HFFc6 (cell line): ENCODE measurements at regions not wholly inside any gene's neighbourhood (a gene's known extent, or its start where the extent isn't known, plus 50 kb on each side); places are given as distances from the start of the nearest gene placed in this dataset.

Experiments used
- DNase-seq: peaks from one replicate; pipeline ENCODE4 v3.0.0-alpha.2; 2018
- H3K27ac Mint-ChIP-seq: 2 replicates; pipeline ENCODE4 v1.8.0; 2020; ENCODE audit warnings: mild to moderate bottlenecking, mixed read lengths
- H3K27me3 Mint-ChIP-seq: 2 replicates; pipeline ENCODE4 v1.8.0; 2021; ENCODE audit warnings: mild to moderate bottlenecking, moderate library complexity, mixed read lengths; ENCODE audit not compliant: insufficient read depth
- H3K36me3 Mint-ChIP-seq: 2 replicates; pipeline ENCODE4 v1.8.0; 2021; ENCODE audit warnings: low read depth, mixed read lengths
- H3K4me1 Mint-ChIP-seq: 2 replicates; pipeline ENCODE4 v1.8.0; 2020; ENCODE audit warnings: low read depth, mixed read lengths
- H3K4me3 Mint-ChIP-seq: 2 replicates; pipeline ENCODE4 v1.8.0; 2020; ENCODE audit warnings: mild to moderate bottlenecking, moderate library complexity, mixed read lengths
- H3K9me3 Mint-ChIP-seq: 2 replicates; pipeline ENCODE4 v1.8.0; 2020; ENCODE audit warnings: mild to moderate bottlenecking, mixed read lengths
- CTCF ChIP-seq: fragments of 200-600 bp; sonication (generic); IDR thresholded peaks from 2 replicates; pipeline ENCODE4 v1.5.0; 2021; ENCODE audit warnings: antibody characterized with exemption, mild to moderate bottlenecking

GRCh38 chr13:99875391-99875790 lies 96.2 kb downstream of the ZIC5 start:
- Mint-ChIP-seq H3K4me3 (no peak overlapping the region), H3K9me3 (no peaks in the 10 kb centered on the region), H3K27me3 (peaks cover 29% of the 10 kb centered on the region), H3K4me1 (no peaks in the 10 kb centered on the region), H3K36me3 (no peaks in the 10 kb centered on the region), H3K27ac (no peak overlapping the region)
- no peak for TF ChIP-seq CTCF
- no peak for DNase-seq

DNA sequence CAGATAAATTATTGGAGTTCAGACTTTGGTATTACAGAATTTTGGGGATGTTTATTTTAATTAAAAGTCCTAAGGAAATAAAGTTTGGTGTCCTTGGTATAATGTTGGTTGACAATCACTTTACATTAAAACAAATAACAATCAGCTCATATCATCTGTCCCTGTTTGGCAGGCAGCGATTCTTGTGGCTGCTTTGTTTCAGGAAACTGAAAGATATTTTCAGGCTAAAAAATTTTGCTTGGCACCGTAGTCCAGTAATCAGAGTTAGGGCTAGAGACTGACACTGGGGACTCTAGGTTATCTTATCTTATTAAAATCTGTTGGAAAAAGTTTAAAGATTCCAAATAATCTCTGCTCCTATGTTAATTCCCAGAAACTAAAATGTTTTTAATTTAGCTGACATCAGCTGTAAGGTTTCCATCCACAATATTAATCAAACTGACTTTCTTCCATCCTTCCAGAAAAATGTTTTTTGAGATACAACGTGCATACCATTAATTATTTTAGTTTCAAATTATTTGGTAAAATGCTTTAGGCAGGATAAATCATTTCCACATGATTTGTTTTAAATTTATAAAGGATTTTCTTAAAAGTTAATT lies 97.6 kb downstream of the ZIC5 start:
- H3K36me3 Mint-ChIP-seq: no peaks in the 10 kb centered on the region
- TF ChIP-seq CTCF: no peak

DNA sequence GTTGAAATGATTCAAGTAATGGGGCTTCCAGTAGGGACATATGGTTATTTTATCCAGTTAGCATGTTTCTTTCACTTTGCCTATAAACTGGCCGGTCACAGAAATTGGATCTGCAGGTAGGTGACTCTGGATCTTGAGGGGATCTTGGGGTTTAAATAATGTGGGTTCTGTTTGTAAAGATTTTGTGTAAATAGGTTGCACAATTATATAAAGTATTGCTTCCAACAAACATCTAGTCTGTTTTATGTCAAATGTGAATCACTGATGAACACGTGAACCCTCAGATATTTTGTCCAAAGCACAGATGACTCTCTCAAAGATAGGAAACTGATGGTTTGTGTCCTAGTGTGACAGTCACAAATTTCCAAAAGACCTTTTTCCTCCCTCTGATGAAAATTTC lies 98.4 kb downstream of the ZIC5 start:
- H3K36me3 Mint-ChIP-seq: no peaks in the 10 kb centered on the region
- no peaks in the 10 kb centered on the region for H3K9me3 Mint-ChIP-seq
- DNase-seq: no peak
- peaks cover 23% of the 10 kb centered on the region for H3K27me3 Mint-ChIP-seq
- H3K4me1 Mint-ChIP-seq: no peaks in the 10 kb centered on the region
- no peak for TF ChIP-seq CTCF
- H3K4me3 Mint-ChIP-seq: no peak overlapping the region
- no peak overlapping the region for H3K27ac Mint-ChIP-seq

More for the DNA sequence above, 97.6 kb downstream of the ZIC5 start:
- no peak for DNase-seq
- no peak overlapping the region for H3K27ac Mint-ChIP-seq
- H3K4me3 Mint-ChIP-seq: no peak overlapping the region
- no peaks in the 10 kb centered on the region for H3K4me1 Mint-ChIP-seq
- H3K27me3 Mint-ChIP-seq: peaks cover 26% of the 10 kb centered on the region
- no peaks in the 10 kb centered on the region for H3K9me3 Mint-ChIP-seq

DNA sequence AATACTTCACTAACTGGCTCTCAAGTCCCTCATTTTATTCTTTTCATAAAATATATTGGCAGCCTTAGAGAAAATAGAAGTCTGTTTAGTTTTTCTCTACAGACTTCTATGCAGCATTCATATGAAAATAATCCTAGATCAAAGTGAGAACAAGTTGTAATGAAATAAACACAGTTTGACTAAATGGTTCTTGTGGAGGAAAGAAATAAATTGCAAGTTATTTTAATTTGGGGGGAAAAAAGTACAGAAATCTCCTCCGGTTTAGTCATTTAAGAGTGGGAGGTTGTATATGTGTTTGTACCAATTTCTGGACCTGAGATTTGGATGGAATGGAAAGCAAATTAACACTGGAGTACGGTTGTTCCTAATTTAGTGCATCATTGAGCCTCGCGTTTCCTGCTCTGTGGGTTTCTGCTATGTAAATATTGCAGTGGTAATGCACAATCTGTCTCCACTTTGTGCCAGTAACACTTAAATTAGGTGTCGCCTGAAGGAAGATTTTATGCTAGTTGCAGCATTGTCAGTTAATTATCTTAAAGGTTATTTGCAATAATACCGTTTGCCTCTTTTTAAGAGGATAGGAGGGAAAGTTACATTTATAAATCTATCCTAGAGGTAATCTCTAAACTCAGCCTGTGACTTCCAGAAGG lies 100.2 kb downstream of the ZIC5 start:
- no peaks in the 10 kb centered on the region for H3K36me3 Mint-ChIP-seq
- no peaks in the 10 kb centered on the region for H3K9me3 Mint-ChIP-seq
- peaks cover 23% of the 10 kb centered on the region for H3K27me3 Mint-ChIP-seq
- no peak for DNase-seq
- no peaks in the 10 kb centered on the region for H3K4me1 Mint-ChIP-seq
- no peak overlapping the region for H3K27ac Mint-ChIP-seq
- no peak for TF ChIP-seq CTCF
- no peak overlapping the region for H3K4me3 Mint-ChIP-seq

- H3K4me1 Mint-ChIP-seq: no peaks in the 10 kb centered on the region
- H3K27ac Mint-ChIP-seq: no peak overlapping the region
- DNase-seq: no peak
- H3K27me3 Mint-ChIP-seq: peaks cover 29% of the 10 kb centered on the region
- no peak for TF ChIP-seq CTCF
- H3K4me3 Mint-ChIP-seq: no peak overlapping the region
- no peaks in the 10 kb centered on the region for H3K9me3 Mint-ChIP-seq
- H3K36me3 Mint-ChIP-seq: no peaks in the 10 kb centered on the region
Measured at GRCh38 chr13:99870541-99870940, 101.0 kb downstream of the ZIC5 start.
